Astrocyte (in vitro differentiated cells and primary cell): ENCODE measurements at regions not wholly inside any gene's neighbourhood (a gene's known extent, or its start where the extent isn't known, plus 50 kb on each side); places are given as distances from the start of the nearest gene placed in this dataset.
A peak's percentile ranks its signal among the peaks of the same experiment; 100 is the strongest.

ENCODE experiments used
- DNase-seq: peaks from one replicate; pipeline ENCODE4 v3.0.0-alpha.2; 2010; ENCODE audit warnings: low read depth
- FAIRE-seq: peaks from 2 replicates; lab custom pipeline; 2011; peaks lifted over from hg19 to GRCh38; lab: Jason Lieb, UNC
- H2AFZ ChIP-seq: 2 replicates; pipeline ENCODE4 v1.6.0; 2012; ENCODE audit warnings: low read depth, low read length, inconsistent platforms
- H3K27ac ChIP-seq: 2 replicates; pipeline ENCODE4 v1.5.1; 2011; ENCODE audit warnings: low read depth, low read length, inconsistent platforms
- H3K27me3 ChIP-seq: 2 replicates; pipeline ENCODE4 v1.6.0; 2011; ENCODE audit warnings: low read length, inconsistent platforms; ENCODE audit not compliant: insufficient read depth
- H3K36me3 ChIP-seq: 2 replicates; pipeline ENCODE4 v1.5.1; 2011; ENCODE audit warnings: low read length, inconsistent platforms; ENCODE audit not compliant: insufficient read depth
- H3K4me1 ChIP-seq: 2 replicates; pipeline ENCODE4 v1.5.1; 2011; ENCODE audit warnings: low read length, inconsistent platforms; ENCODE audit not compliant: insufficient read depth
- H3K4me2 ChIP-seq: 2 replicates; pipeline ENCODE4 v1.6.0; 2012; ENCODE audit warnings: low read length, inconsistent platforms
- H3K4me3 ChIP-seq: 2 replicates; pipeline ENCODE4 v1.5.1; 2011; ENCODE audit warnings: low read depth, mild to moderate bottlenecking, low read length, inconsistent platforms; ENCODE audit not compliant: insufficient read depth
- H3K79me2 ChIP-seq: 2 replicates; pipeline ENCODE4 v1.6.0; 2012; ENCODE audit warnings: mild to moderate bottlenecking, low read length, inconsistent platforms; ENCODE audit not compliant: insufficient read depth
- H3K9ac ChIP-seq: 2 replicates; pipeline ENCODE4 v1.6.0; 2012; ENCODE audit warnings: mild to moderate bottlenecking, low read length, inconsistent platforms
- H3K9me3 ChIP-seq: 2 replicates; pipeline ENCODE4 v1.5.1; 2012; ENCODE audit warnings: low read depth, mild to moderate bottlenecking, low read length, inconsistent platforms; ENCODE audit not compliant: insufficient read depth
- H4K20me1 ChIP-seq: 2 replicates; pipeline ENCODE4 v1.6.0; 2012; ENCODE audit warnings: low read length, inconsistent platforms; ENCODE audit not compliant: insufficient read depth
- H3K27ac Mint-ChIP-seq: one replicate; pipeline ENCODE4 v1.8.0; 2021; ENCODE audit warnings: mild to moderate bottlenecking, mixed read lengths; ENCODE audit not compliant: unreplicated experiment
- H3K27me3 Mint-ChIP-seq: one replicate; pipeline ENCODE4 v1.8.0; 2021; ENCODE audit warnings: low read depth, mixed read lengths; ENCODE audit not compliant: unreplicated experiment
- H3K36me3 Mint-ChIP-seq: one replicate; pipeline ENCODE4 v1.8.0; 2021; ENCODE audit warnings: low read depth, mixed read lengths; ENCODE audit not compliant: unreplicated experiment
- H3K4me1 Mint-ChIP-seq: one replicate; pipeline ENCODE4 v1.8.0; 2021; ENCODE audit warnings: low read depth, mixed read lengths; ENCODE audit not compliant: unreplicated experiment
- H3K4me3 Mint-ChIP-seq: one replicate; pipeline ENCODE4 v1.8.0; 2021; ENCODE audit warnings: mild to moderate bottlenecking, moderate library complexity, mixed read lengths; ENCODE audit not compliant: unreplicated experiment
- H3K9me3 Mint-ChIP-seq: one replicate; pipeline ENCODE4 v1.8.0; 2021; ENCODE audit warnings: mild to moderate bottlenecking, mixed read lengths; ENCODE audit not compliant: unreplicated experiment
- EZH2 ChIP-seq: IDR thresholded peaks from 2 replicates; pipeline ENCODE4 v1.6.1; 2012; ENCODE audit warnings: mild to moderate bottlenecking, low read length, inconsistent platforms; ENCODE audit not compliant: insufficient read depth
- TF ChIP-seq, protein P1 (sequence below): IDR thresholded peaks from 2 replicates; pipeline ENCODE4 v1.5.1; 2011; ENCODE audit warnings: low read depth, mild to moderate bottlenecking, inconsistent platforms, low read length, moderate library complexity; ENCODE audit not compliant: insufficient read depth

DNA sequence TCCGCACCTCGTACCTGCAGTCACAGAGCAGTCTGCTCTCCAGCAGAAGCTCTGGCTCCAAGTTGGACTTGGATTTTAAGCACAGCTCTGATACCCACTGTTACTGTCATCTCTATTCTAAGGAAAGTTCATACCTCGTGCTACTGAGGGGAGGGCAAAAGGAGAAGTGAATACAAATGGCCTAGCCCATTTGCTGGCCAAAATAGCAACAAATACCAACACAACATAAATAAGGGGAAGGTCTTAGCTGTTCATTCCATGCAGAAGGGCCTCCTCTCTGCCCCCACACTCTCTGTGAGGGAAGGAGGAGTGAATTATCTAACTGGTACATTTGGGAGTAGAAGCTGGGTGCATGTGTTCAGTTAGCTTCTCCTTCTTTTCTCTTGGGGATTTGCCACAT lies 739.4 kb upstream of the RAB6C start:
- no peak for DNase-seq
- Mint-ChIP-seq H3K27me3 (peaks cover 21% of the 10 kb centered on the region), H3K9me3 (peaks cover 2% of the 10 kb centered on the region), H3K36me3 (no peaks in the 10 kb centered on the region), H3K27ac (no peak overlapping the region), H3K4me1 (peaks cover 4% of the 10 kb centered on the region), H3K4me3 (no peak overlapping the region)
- no peak overlapping the region for H3K4me2 ChIP-seq
- H3K27me3 ChIP-seq: no peaks in the 10 kb centered on the region
- no peak for FAIRE-seq
- no peak overlapping the region for H3K4me3 ChIP-seq
- no peak overlapping the region for H2AFZ ChIP-seq
- H3K36me3 ChIP-seq: no peaks in the 10 kb centered on the region
- TF ChIP-seq, protein P1, sequence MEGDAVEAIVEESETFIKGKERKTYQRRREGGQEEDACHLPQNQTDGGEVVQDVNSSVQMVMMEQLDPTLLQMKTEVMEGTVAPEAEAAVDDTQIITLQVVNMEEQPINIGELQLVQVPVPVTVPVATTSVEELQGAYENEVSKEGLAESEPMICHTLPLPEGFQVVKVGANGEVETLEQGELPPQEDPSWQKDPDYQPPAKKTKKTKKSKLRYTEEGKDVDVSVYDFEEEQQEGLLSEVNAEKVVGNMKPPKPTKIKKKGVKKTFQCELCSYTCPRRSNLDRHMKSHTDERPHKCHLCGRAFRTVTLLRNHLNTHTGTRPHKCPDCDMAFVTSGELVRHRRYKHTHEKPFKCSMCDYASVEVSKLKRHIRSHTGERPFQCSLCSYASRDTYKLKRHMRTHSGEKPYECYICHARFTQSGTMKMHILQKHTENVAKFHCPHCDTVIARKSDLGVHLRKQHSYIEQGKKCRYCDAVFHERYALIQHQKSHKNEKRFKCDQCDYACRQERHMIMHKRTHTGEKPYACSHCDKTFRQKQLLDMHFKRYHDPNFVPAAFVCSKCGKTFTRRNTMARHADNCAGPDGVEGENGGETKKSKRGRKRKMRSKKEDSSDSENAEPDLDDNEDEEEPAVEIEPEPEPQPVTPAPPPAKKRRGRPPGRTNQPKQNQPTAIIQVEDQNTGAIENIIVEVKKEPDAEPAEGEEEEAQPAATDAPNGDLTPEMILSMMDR: no peak
- TF ChIP-seq EZH2: no peak
- no peaks in the 10 kb centered on the region for H3K79me2 ChIP-seq
- no peaks in the 10 kb centered on the region for H3K9me3 ChIP-seq
- H3K27ac ChIP-seq: no peak overlapping the region
- no peak overlapping the region for H3K9ac ChIP-seq
- H4K20me1 ChIP-seq: no peaks in the 10 kb centered on the region
- H3K4me1 ChIP-seq: peaks cover 4% of the 10 kb centered on the region

DNA sequence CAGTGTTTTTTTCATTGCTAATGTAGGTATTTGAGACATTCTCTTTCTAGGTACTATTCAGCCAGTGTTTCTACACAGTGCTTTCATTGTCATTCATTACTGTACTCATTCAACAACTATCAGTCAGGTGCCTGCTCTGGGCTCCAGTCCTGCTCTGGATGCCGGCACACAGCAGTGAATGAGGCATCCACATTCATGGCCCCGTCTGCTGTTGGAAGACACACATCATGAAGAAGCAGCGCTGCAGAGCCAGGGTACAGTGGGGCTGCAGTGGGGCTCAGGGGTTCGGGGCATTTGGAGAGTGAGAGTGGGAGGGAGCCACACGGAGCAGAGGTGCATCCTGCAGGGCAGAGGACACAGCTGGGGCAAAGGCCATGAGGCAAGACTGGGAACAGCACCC lies 737.2 kb upstream of the RAB6C start:
- peaks cover 9% of the 10 kb centered on the region for H3K9me3 Mint-ChIP-seq

DNA sequence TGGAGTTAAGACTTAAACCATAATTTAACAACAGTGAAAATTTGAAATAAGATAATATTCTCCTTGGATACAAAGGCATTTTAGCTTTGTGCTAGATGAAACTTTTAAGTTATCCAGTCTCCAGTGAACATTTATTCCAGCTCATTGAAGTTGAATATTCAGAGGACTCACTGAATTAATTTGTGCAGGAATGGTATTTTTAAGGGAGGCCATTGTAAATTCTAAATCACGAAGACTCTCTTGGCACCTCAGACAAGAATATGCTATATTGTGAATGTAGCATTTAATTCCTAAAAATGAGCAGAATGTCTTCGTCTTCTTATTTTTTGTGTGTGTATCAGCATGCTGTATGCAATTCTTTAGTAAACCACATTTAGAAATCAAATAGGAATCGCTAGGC lies 731.7 kb upstream of the RAB6C start:
- TF ChIP-seq, protein P1: no peak
- TF ChIP-seq EZH2: no peak
- H3K27ac ChIP-seq: no peak overlapping the region

More for the DNA sequence above, 737.2 kb upstream of the RAB6C start:
- H2AFZ ChIP-seq: no peak overlapping the region
- H3K9me3 ChIP-seq: no peaks in the 10 kb centered on the region
- Mint-ChIP-seq H3K27me3 (peaks cover 17% of the 10 kb centered on the region), H3K27ac (no peak overlapping the region), H3K36me3 (no peaks in the 10 kb centered on the region), H3K4me3 (no peak overlapping the region), H3K4me1 (peaks cover 4% of the 10 kb centered on the region)
- no peak overlapping the region for H3K9ac ChIP-seq
- H4K20me1 ChIP-seq: no peaks in the 10 kb centered on the region
- no peak overlapping the region for H3K4me2 ChIP-seq
- no peaks in the 10 kb centered on the region for H3K36me3 ChIP-seq
- DNase-seq: no peak
- H3K27ac ChIP-seq: no peak overlapping the region
- FAIRE-seq: no peak
- no peaks in the 10 kb centered on the region for H3K79me2 ChIP-seq
- peaks cover 4% of the 10 kb centered on the region for H3K4me1 ChIP-seq
- TF ChIP-seq, protein P1: no peak
- TF ChIP-seq EZH2: no peak
- no peak overlapping the region for H3K4me3 ChIP-seq
- no peaks in the 10 kb centered on the region for H3K27me3 ChIP-seq

More for the DNA sequence above, 731.7 kb upstream of the RAB6C start:
- Mint-ChIP-seq H3K4me3 (no peak overlapping the region), H3K9me3 (peaks cover 7% of the 10 kb centered on the region), H3K36me3 (no peaks in the 10 kb centered on the region), H3K4me1 (peaks cover 5% of the 10 kb centered on the region), H3K27ac (no peak overlapping the region), H3K27me3 (peaks cover 21% of the 10 kb centered on the region)
- Histone ChIP-seq H3K4me3 (no peak overlapping the region), H3K79me2 (no peaks in the 10 kb centered on the region), H3K4me2 (peak overlapping the region; percentile 11), H3K9me3 (no peaks in the 10 kb centered on the region), H3K9ac (no peak overlapping the region), H3K4me1 (no peaks in the 10 kb centered on the region), H3K27me3 (no peaks in the 10 kb centered on the region), H4K20me1 (no peaks in the 10 kb centered on the region), H2AFZ (no peak overlapping the region), H3K36me3 (no peaks in the 10 kb centered on the region)
- DNase-seq (no peak), FAIRE-seq (no peak)
